Glutamatergic neuron (in vitro differentiated cells): ENCODE measurements at regions not wholly inside any gene's neighbourhood (a gene's known extent, or its start where the extent isn't known, plus 50 kb on each side); places are given as distances from the start of the nearest gene placed in this dataset.

ENCODE experiments used
- DNase-seq: peaks from one replicate; pipeline ENCODE4 v3.0.0; 2022
- H3K27ac Mint-ChIP-seq: one replicate; pipeline ENCODE4 v1.8.0; 2020; ENCODE audit warnings: mild to moderate bottlenecking, mixed read lengths, inconsistent platforms; ENCODE audit not compliant: unreplicated experiment
- H3K27me3 Mint-ChIP-seq: one replicate; pipeline ENCODE4 v1.8.0; 2020; ENCODE audit warnings: mild to moderate bottlenecking, moderate library complexity, mixed read lengths, inconsistent platforms; ENCODE audit not compliant: unreplicated experiment
- H3K36me3 Mint-ChIP-seq: one replicate; pipeline ENCODE4 v1.8.0; 2020; ENCODE audit warnings: mild to moderate bottlenecking, mixed read lengths, inconsistent platforms; ENCODE audit not compliant: unreplicated experiment
- H3K4me1 Mint-ChIP-seq: one replicate; pipeline ENCODE4 v1.8.0; 2020; ENCODE audit warnings: mild to moderate bottlenecking, low read depth, mixed read lengths, inconsistent platforms; ENCODE audit not compliant: unreplicated experiment
- H3K4me3 Mint-ChIP-seq: one replicate; pipeline ENCODE4 v1.8.0; 2020; ENCODE audit warnings: mild to moderate bottlenecking, mixed read lengths, inconsistent platforms; ENCODE audit not compliant: unreplicated experiment
- H3K9me3 Mint-ChIP-seq: one replicate; pipeline ENCODE4 v1.8.0; 2020; ENCODE audit warnings: mild to moderate bottlenecking, moderate library complexity, mixed read lengths, inconsistent platforms; ENCODE audit not compliant: unreplicated experiment
- CTCF ChIP-seq: fragments of 200-600 bp; sonication (generic); IDR thresholded peaks from one replicate; pipeline ENCODE4 v1.5.0; 2021; ENCODE audit not compliant: partially characterized antibody, unreplicated experiment

GRCh38 chr1:104853276-104853675 is 1103.6 kb downstream of the AMY1C start:
- no peak overlapping the region for H3K4me3 Mint-ChIP-seq
- no peak overlapping the region for H3K27ac Mint-ChIP-seq
- no peak for DNase-seq
- H3K36me3 Mint-ChIP-seq = peaks cover 10% of the 10 kb centered on the region
- peaks cover 11% of the 10 kb centered on the region for H3K4me1 Mint-ChIP-seq
- TF ChIP-seq CTCF = no peak
- H3K27me3 Mint-ChIP-seq = no peaks in the 10 kb centered on the region
- peaks cover 4% of the 10 kb centered on the region for H3K9me3 Mint-ChIP-seq

GRCh38 chr1:104854529-104854928 is 1104.8 kb downstream of the AMY1C start:
- Mint-ChIP-seq H3K9me3 (peaks cover 4% of the 10 kb centered on the region), H3K36me3 (peaks cover 10% of the 10 kb centered on the region), H3K4me3 (no peak overlapping the region), H3K27ac (no peak overlapping the region), H3K27me3 (peaks cover 3% of the 10 kb centered on the region), H3K4me1 (peaks cover 11% of the 10 kb centered on the region)
- no peak for DNase-seq
- TF ChIP-seq CTCF = no peak

GRCh38 chr1:104855550-104855949 is 1105.9 kb downstream of the AMY1C start:
- Mint-ChIP-seq H3K36me3 (peaks cover 10% of the 10 kb centered on the region), H3K4me3 (no peak overlapping the region), H3K27me3 (peaks cover 3% of the 10 kb centered on the region), H3K9me3 (peaks cover 4% of the 10 kb centered on the region), H3K4me1 (peaks cover 11% of the 10 kb centered on the region), H3K27ac (peak overlapping the region; percentile 45)
- no peak for TF ChIP-seq CTCF
- DNase-seq = peak; percentile 50

GRCh38 chr1:104856091-104856490 is 1106.4 kb downstream of the AMY1C start:
- peaks cover 3% of the 10 kb centered on the region for H3K27me3 Mint-ChIP-seq
- peaks cover 11% of the 10 kb centered on the region for H3K4me1 Mint-ChIP-seq
- no peak for DNase-seq
- no peak for TF ChIP-seq CTCF
- H3K27ac Mint-ChIP-seq = peak overlapping the region; percentile 45
- peak overlapping the region; percentile 15 for H3K4me3 Mint-ChIP-seq
- peaks cover 4% of the 10 kb centered on the region for H3K9me3 Mint-ChIP-seq
- H3K36me3 Mint-ChIP-seq = peaks cover 10% of the 10 kb centered on the region

- Mint-ChIP-seq H3K27ac (no peak overlapping the region), H3K4me3 (peak overlapping the region; percentile 15), H3K4me1 (peaks cover 11% of the 10 kb centered on the region), H3K9me3 (peaks cover 4% of the 10 kb centered on the region), H3K27me3 (peaks cover 3% of the 10 kb centered on the region), H3K36me3 (peaks cover 10% of the 10 kb centered on the region)
- no peak for DNase-seq
- no peak for TF ChIP-seq CTCF
Observed at GRCh38 chr1:104856518-104856917, 1106.8 kb downstream of the AMY1C start.
